Trophoblast cell (in vitro differentiated cells and primary cell): ENCODE measurements at regions not wholly inside any gene's neighbourhood (a gene's known extent, or its start where the extent isn't known, plus 50 kb on each side); places are given as distances from the start of the nearest gene placed in this dataset.

Source experiments
- DNase-seq, 2 donors: peaks; one replicate each; pipeline ENCODE4 v3.0.0-alpha.2; 2016
- H2AFZ ChIP-seq: 2 replicates; pipeline ENCODE4 v1.6.1; 2013; ENCODE audit warnings: low read length, moderate library complexity, mild to moderate bottlenecking; ENCODE audit not compliant: insufficient read depth, poor library complexity
- H2AK5ac ChIP-seq: 2 replicates; pipeline ENCODE4 v1.6.1; 2013; ENCODE audit warnings: mild to moderate bottlenecking, low read length
- H2BK120ac ChIP-seq: 2 replicates; pipeline ENCODE4 v1.6.1; 2013; ENCODE audit warnings: low read length, mild to moderate bottlenecking, moderate library complexity; ENCODE audit not compliant: insufficient read depth, poor library complexity
- H2BK12ac ChIP-seq: 2 replicates; pipeline ENCODE4 v1.6.1; 2013; ENCODE audit warnings: mild to moderate bottlenecking, low read length, moderate library complexity
- H2BK5ac ChIP-seq: 2 replicates; pipeline ENCODE4 v1.6.1; 2013; ENCODE audit warnings: low read length, low read depth, moderate library complexity, mild to moderate bottlenecking; ENCODE audit not compliant: poor library complexity
- H3K14ac ChIP-seq: 2 replicates; pipeline ENCODE4 v1.6.1; 2013; ENCODE audit warnings: mild to moderate bottlenecking, low read length
- H3K18ac ChIP-seq: 2 replicates; pipeline ENCODE4 v1.6.1; 2013; ENCODE audit warnings: mild to moderate bottlenecking, low read length
- H3K23ac ChIP-seq: 2 replicates; pipeline ENCODE4 v1.6.1; 2013; ENCODE audit warnings: low read length
- H3K27ac ChIP-seq: 2 replicates; pipeline ENCODE4 v1.5.1; 2013; ENCODE audit warnings: low read depth, mild to moderate bottlenecking, inconsistent platforms, low read length, moderate library complexity
- H3K27me3 ChIP-seq: 2 replicates; pipeline ENCODE4 v1.6.1; 2013; ENCODE audit warnings: inconsistent platforms, mild to moderate bottlenecking, low read length, moderate library complexity; ENCODE audit not compliant: insufficient read depth
- H3K36me3 ChIP-seq, 2 experiments: 1 replicate in 1 of 2; 2 replicates in 1 of 2; pipeline ENCODE4 v1.6.1; 2013; ENCODE audit warnings: low read length in 2 of 2, mild to moderate bottlenecking in 2 of 2, moderate library complexity in 1 of 2; ENCODE audit not compliant: insufficient read depth in 2 of 2, control insufficient read depth in 1 of 2
- H3K4ac ChIP-seq: 2 replicates; pipeline ENCODE4 v1.6.1; 2013; ENCODE audit warnings: low read depth, mild to moderate bottlenecking, low read length, moderate library complexity
- H3K4me1 ChIP-seq, 2 experiments: 1 replicate in 1 of 2; 2 replicates in 1 of 2; pipeline ENCODE4 v1.6.1; 2013; ENCODE audit warnings: low read length in 2 of 2, mild to moderate bottlenecking in 2 of 2, moderate library complexity in 1 of 2; ENCODE audit not compliant: insufficient read depth in 2 of 2, control insufficient read depth in 1 of 2
- H3K4me2 ChIP-seq: 2 replicates; pipeline ENCODE4 v1.6.1; 2013; ENCODE audit warnings: inconsistent platforms, mild to moderate bottlenecking, low read length, moderate library complexity
- H3K4me3 ChIP-seq: 2 replicates; pipeline ENCODE4 v1.5.1; 2013; ENCODE audit warnings: mild to moderate bottlenecking, low read depth, low read length, inconsistent platforms
- H3K79me1 ChIP-seq: one replicate; pipeline ENCODE4 v1.6.1; 2013; ENCODE audit warnings: low read length
- H3K79me2 ChIP-seq: 2 replicates; pipeline ENCODE4 v1.6.1; 2013; ENCODE audit warnings: low read length, mild to moderate bottlenecking; ENCODE audit not compliant: control insufficient read depth, insufficient read depth, poor library complexity
- H3K9ac ChIP-seq: 2 replicates; pipeline ENCODE4 v1.6.1; 2013; ENCODE audit warnings: mild to moderate bottlenecking, low read length
- H3K9me3 ChIP-seq: 2 replicates; pipeline ENCODE4 v1.6.1; 2013; ENCODE audit warnings: low read depth, mild to moderate bottlenecking, control low read depth, inconsistent platforms, low read length; ENCODE audit not compliant: insufficient read depth
- H4K12ac ChIP-seq: 2 replicates; pipeline ENCODE4 v1.6.1; 2013; ENCODE audit warnings: low read depth, mild to moderate bottlenecking, low read length, moderate library complexity
- H4K8ac ChIP-seq: 2 replicates; pipeline ENCODE4 v1.6.1; 2013; ENCODE audit warnings: low read depth, mild to moderate bottlenecking, low read length, moderate library complexity
- H4K91ac ChIP-seq: one replicate; pipeline ENCODE4 v1.6.1; 2013; ENCODE audit warnings: low read depth, mild to moderate bottlenecking, low read length, moderate library complexity
- WGBS: extraction: QIAGEN DNeasy Blood & Tissue Kit; methylation state at CpG from one replicate; pipeline ENCODE4 v1.1.7; 2013; ENCODE audit warnings: missing lambda C conversion rate; ENCODE audit not compliant: insufficient read length, insufficient coverage; ENCODE audit errors: extremely low coverage; 5-methylcytosine and 5-hydroxymethylcytosine counted together

- DNase-seq = no peak
- Histone ChIP-seq H2BK12ac (no peak overlapping the region), H3K9me3 (no peaks in the 10 kb centered on the region), H3K18ac (no peak overlapping the region), H3K4me1 (no peaks in the 10 kb centered on the region), H3K79me2 (no peaks in the 10 kb centered on the region), H3K27ac (no peak overlapping the region), H2BK5ac (no peak overlapping the region), H3K79me1 (no peaks in the 10 kb centered on the region), H3K23ac (no peak overlapping the region), H3K4me3 (no peak overlapping the region), H3K4me2 (no peak overlapping the region), H3K4ac (no peak overlapping the region), H3K36me3 (no peaks in the 10 kb centered on the region), H4K91ac (no peak overlapping the region), H2AFZ (no peak overlapping the region), H4K12ac (no peak overlapping the region), H3K27me3 (no peaks in the 10 kb centered on the region), H2BK120ac (no peak overlapping the region), H4K8ac (no peak overlapping the region), H3K14ac (no peak overlapping the region), H2AK5ac (no peak overlapping the region), H3K9ac (no peak overlapping the region)
- WGBS = no CpG with 5 or more reads among the region's 6 CpGs
Observed at GRCh38 chr14:87179936-87180335, 813.0 kb downstream of the GALC start.

DNA sequence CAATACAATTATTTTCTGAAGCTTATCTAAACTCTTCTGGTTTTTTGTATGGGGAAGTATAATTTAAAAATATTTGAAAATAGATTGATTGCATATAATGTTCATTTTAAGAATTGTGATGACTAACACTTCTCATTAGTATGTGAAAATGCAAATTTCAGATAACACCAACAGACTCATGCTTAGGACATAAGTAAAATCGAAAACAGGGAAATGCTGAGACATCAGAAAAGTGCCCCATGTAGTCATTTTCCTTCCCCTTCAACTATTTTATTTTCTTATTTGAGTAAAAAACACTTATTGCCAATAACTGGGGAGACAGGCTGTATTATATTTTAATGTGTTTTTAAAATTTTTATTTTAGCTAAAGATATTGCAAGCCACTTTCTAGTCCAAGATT is 814.7 kb downstream of the GALC start:
- no peaks in the 10 kb centered on the region for H3K79me1 ChIP-seq
- no peak overlapping the region for H3K4me3 ChIP-seq
- H4K91ac ChIP-seq = no peak overlapping the region
- no peak overlapping the region for H2AFZ ChIP-seq
- no peak overlapping the region for H3K4me2 ChIP-seq
- H3K9ac ChIP-seq = no peak overlapping the region
- DNase-seq = no peak
- no peaks in the 10 kb centered on the region for H3K36me3 ChIP-seq
- H4K8ac ChIP-seq = no peak overlapping the region
- H3K14ac ChIP-seq = no peak overlapping the region
- WGBS = no CpG with 5 or more reads among the region's 1 CpG
- no peak overlapping the region for H2BK5ac ChIP-seq
- H3K18ac ChIP-seq = no peak overlapping the region
- no peaks in the 10 kb centered on the region for H3K9me3 ChIP-seq
- H3K27me3 ChIP-seq = no peaks in the 10 kb centered on the region
- H2BK120ac ChIP-seq = no peak overlapping the region
- no peak overlapping the region for H2BK12ac ChIP-seq
- H3K4ac ChIP-seq = no peak overlapping the region
- H3K79me2 ChIP-seq = no peaks in the 10 kb centered on the region
- no peak overlapping the region for H3K23ac ChIP-seq
- no peaks in the 10 kb centered on the region for H3K4me1 ChIP-seq
- H3K27ac ChIP-seq = no peak overlapping the region
- no peak overlapping the region for H4K12ac ChIP-seq
- H2AK5ac ChIP-seq = no peak overlapping the region

- Histone ChIP-seq H3K4ac (no peak overlapping the region), H2BK120ac (no peak overlapping the region), H2BK5ac (no peak overlapping the region), H3K14ac (no peak overlapping the region), H3K9ac (no peak overlapping the region), H3K18ac (no peak overlapping the region), H2AFZ (no peak overlapping the region), H3K4me1 (no peaks in the 10 kb centered on the region), H2BK12ac (no peak overlapping the region), H3K4me2 (no peak overlapping the region), H4K12ac (no peak overlapping the region), H3K9me3 (no peaks in the 10 kb centered on the region), H4K8ac (no peak overlapping the region), H3K79me2 (no peaks in the 10 kb centered on the region), H3K27me3 (no peaks in the 10 kb centered on the region), H3K23ac (no peak overlapping the region), H3K79me1 (no peaks in the 10 kb centered on the region), H3K27ac (no peak overlapping the region), H2AK5ac (no peak overlapping the region), H3K36me3 (no peaks in the 10 kb centered on the region), H3K4me3 (no peak overlapping the region), H4K91ac (no peak overlapping the region)
- WGBS = no CpG with 5 or more reads among the region's 2 CpGs
- no peak for DNase-seq
Observed at GRCh38 chr14:87175175-87175574, 817.8 kb downstream of the GALC start.

GRCh38 chr14:87171141-87171540 is 821.8 kb downstream of the GALC start:
- Histone ChIP-seq H4K8ac (no peak overlapping the region), H4K91ac (no peak overlapping the region), H3K4me2 (no peak overlapping the region), H2BK12ac (no peak overlapping the region), H3K4ac (no peak overlapping the region), H2AK5ac (no peak overlapping the region), H2BK5ac (no peak overlapping the region), H3K9me3 (no peaks in the 10 kb centered on the region), H3K9ac (no peak overlapping the region), H3K4me1 (no peaks in the 10 kb centered on the region), H3K23ac (no peak overlapping the region), H3K14ac (no peak overlapping the region), H3K36me3 (no peaks in the 10 kb centered on the region), H3K79me1 (no peaks in the 10 kb centered on the region), H4K12ac (no peak overlapping the region), H3K4me3 (no peak overlapping the region), H2AFZ (no peak overlapping the region), H3K18ac (no peak overlapping the region), H3K79me2 (no peaks in the 10 kb centered on the region), H3K27me3 (no peaks in the 10 kb centered on the region), H3K27ac (no peak overlapping the region), H2BK120ac (no peak overlapping the region)
- WGBS = no CpG with 5 or more reads among the region's 2 CpGs
- DNase-seq = no peak
